ENCODE measurements at regions not wholly inside any gene's neighbourhood (a gene's known extent, or its start where the extent isn't known, plus 50 kb on each side); places are given as distances from the start of the nearest gene placed in this dataset.

DNA sequence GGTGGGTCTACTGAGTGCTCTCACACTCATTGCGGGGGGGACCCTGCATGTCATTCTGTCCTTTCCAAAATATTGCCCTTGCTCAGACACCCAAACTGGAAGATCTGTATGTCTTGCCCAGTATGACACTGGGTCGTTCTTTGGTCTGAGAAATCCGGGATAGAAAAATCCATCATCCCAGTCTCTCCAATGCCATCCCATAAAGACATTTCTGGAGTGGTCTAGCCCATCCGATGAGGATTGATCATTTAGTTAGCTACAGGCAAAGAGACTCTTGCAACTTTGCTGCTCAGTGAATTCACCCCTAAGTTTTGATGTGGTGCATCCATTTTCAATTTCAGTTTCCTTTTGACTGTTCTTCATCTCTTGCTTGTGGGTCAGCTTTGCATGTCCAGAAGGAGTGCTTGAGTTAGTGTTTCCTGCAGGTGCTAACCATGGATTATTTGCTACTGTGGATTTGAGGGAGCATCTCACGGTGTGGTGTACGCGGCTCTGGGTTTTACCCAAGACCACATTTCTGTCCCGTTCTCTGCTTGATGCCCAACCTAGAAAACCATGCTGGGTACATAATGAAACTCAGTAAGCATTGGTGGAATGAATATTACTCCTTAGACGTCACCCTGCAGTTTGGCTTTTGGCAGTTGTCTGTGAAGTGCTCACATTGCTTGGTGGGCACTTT, 247.0 kb upstream of the MKI67 start:
- no peak for DNase-seq (ENCODE audit: low read depth in 2 of 2)

GRCh38 chr10:128373831-128374230, 247.6 kb upstream of the MKI67 start:
- DNase-seq (ENCODE audit: low read depth in 2 of 2) = no peak

- DNase-seq (ENCODE audit: low read depth in 2 of 2) = no peak
Measured at GRCh38 chr10:128375171-128375570, 248.9 kb upstream of the MKI67 start.

DNA sequence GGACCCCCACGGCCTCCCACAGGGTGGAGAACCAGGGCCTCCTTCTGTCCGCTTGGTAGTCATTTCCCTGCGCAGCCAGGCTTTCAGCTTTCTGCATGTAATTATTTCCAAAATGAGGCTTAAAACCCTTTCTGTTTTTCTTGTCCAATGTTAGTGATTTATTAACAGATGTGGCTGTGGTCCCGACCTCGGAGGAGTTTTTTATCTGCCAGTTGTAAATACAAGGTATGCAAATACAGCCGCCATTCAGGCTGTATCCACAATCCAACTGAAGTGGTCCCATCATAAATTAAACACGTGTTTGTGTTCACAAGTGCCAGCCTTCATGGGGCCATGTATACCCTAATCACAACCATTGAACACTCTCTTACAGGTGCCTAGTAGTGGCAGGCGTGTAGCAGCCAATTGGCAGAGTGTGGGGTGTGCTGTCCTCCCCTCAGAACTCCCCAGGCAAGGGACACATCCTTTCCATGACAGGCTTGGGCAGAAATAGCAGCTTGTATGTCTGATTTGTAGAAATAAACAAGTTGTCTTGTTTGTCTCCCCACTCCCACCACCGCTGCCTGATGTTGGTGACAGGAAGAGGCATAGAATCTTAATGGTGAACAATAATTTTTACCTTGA, 251.3 kb upstream of the MKI67 start:
- DNase-seq (ENCODE audit: low read depth in 2 of 2) = no peak

- DNase-seq (ENCODE audit: low read depth in 2 of 2) = no peak
Measured at GRCh38 chr10:128377988-128378387, 251.8 kb upstream of the MKI67 start.

DNA sequence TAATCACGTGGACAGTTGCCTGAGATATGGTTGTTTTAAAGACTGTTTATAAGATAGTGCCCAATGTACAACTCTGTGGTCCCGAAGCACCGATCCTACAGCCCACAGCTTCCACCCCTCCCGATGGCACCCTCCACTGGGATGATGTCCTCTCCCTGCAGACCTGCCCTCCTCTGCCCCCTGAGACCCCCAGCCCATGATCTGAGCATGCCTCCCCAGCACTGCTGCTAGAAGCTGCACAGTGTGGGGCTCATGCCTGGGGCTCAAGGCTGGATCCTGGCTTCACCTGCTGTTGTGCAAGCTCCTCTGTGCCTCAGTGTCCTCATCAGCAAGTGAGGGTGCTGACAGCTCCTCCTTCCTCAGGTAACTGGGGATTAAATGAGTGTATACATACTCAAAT, 254.7 kb upstream of the MKI67 start:
- DNase-seq (ENCODE audit: low read depth in 2 of 2) = no peak

- no peak for DNase-seq (ENCODE audit: low read depth in 2 of 2)
Measured at GRCh38 chr10:128382225-128382624, 256.0 kb upstream of the MKI67 start.

GRCh38 chr10:128384831-128385230, 258.6 kb upstream of the MKI67 start:
- DNase-seq (ENCODE audit: low read depth in 2 of 2) = no peak

GRCh38 chr10:128386231-128386630, 260.0 kb upstream of the MKI67 start:
- DNase-seq (ENCODE audit: low read depth in 2 of 2) = no peak

GRCh38 chr10:128386816-128387604, 260.8 kb upstream of the MKI67 start:
- no peak for DNase-seq (ENCODE audit: low read depth in 2 of 2)

GRCh38 chr10:128390596-128390995, 264.4 kb upstream of the MKI67 start:
- no peak for DNase-seq (ENCODE audit: low read depth in 2 of 2)

GRCh38 chr10:128393546-128393945, 267.3 kb upstream of the MKI67 start:
- DNase-seq (ENCODE audit: low read depth in 2 of 2) = no peak

DNA sequence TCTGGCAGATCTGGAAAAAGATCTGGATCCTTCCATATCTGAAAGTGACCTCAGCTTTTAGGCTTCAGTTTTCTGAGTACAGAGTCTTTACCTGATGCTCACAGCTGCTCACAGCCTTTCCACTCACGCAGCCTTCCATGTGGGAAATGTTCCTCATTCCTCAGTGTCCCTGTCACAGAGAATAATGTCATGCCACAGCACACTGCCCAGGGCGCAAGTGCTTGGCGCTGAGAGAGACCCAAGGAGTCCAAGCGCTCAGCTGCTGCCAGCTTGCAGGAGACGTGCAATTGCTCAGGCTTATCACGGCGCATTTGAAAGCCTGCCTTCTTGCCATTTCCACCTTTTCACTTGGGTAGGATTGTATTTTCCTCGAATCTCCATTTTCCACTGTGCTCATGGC, 271.9 kb upstream of the MKI67 start:
- DNase-seq (ENCODE audit: low read depth in 2 of 2) = no peak

- DNase-seq (ENCODE audit: low read depth in 2 of 2) = no peak
Measured at GRCh38 chr10:128398999-128399398, 272.8 kb upstream of the MKI67 start.

DNA sequence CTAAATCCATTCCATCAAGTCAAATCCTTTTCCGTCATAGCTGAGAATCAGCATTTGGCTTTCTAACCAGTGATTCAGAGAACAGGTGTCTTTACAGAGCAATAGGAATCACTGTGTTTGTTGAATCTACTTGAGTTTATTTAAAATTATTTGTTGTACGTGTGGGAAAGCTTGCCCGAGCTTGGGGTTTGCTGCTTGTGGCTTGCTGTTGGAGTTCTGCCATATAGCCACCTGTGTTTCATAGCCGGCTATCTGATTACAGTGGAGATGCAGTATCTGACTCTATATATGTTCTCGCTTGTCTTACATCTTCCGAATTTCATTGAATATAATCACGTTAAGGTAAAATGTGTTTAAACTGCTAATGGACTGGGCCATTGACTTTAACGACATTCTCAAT, 274.3 kb upstream of the MKI67 start:
- no peak for DNase-seq (ENCODE audit: low read depth in 2 of 2)

DNA sequence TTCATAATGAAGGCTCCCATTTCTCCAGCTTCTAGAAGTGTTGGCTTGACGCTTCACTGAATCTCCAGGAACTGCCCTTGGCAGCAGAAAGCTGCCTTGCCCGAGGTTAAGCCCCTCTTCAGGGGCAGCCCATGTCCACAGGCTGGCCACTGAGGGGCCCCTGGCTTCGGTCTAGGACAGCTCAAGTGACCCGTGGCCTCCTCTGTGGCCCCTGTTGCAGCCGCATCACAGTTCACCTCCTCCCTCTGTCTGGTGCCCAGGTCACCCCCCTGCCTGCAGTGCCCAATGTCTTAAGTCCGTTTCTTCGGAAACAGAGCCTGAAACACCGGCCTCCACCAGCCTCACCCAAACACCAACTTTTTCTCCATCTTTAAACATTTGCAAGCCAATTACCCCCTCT, 279.2 kb upstream of the MKI67 start:
- DNase-seq (ENCODE audit: low read depth in 2 of 2) = no peak

DNA sequence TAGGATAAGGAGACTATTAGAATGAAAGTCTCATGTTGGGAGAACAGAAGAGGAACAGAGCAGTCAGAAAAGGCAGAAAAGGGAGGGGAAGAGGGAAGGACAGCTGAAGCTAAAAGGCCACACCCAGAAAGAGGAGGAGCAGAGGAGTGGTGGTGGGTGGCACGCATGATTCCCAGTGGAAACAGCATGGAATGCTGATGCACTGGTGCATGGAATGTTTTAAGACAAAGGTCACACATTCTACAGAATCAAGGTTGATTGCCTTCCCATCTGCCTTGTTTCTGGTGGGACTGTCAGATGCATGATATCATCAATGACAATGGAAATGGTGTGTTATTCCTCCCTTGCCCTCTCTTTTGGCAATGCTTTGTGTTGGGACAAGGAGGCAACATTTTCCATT, 285.4 kb upstream of the MKI67 start:
- DNase-seq (ENCODE audit: low read depth in 2 of 2) = no peak

- DNase-seq (ENCODE audit: low read depth in 2 of 2) = no peak
Measured at GRCh38 chr10:128414568-128414967, 288.3 kb upstream of the MKI67 start.

DNA sequence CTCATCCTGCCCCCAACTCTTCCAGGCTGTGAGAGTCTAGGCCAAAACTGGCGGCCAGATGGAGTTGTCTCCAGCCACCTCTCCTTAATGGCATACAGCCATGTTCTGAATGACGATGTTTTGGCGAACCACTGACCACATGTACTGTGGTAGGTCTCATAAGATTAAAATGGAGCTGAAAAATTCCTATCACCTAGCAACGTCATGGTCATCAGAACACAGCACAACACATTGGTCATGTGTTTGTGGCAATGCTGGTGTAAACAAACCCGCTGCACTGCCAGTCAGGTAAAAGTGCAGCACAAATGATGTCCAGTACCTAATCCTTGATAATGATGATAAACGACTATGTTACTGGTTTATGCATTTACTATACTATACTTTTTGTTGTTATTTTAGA, 290.0 kb upstream of the MKI67 start:
- no peak for DNase-seq (ENCODE audit: low read depth in 2 of 2)

- no peak for DNase-seq (ENCODE audit: low read depth in 2 of 2)
Measured at GRCh38 chr10:128417826-128418225, 291.6 kb upstream of the MKI67 start.

DNA sequence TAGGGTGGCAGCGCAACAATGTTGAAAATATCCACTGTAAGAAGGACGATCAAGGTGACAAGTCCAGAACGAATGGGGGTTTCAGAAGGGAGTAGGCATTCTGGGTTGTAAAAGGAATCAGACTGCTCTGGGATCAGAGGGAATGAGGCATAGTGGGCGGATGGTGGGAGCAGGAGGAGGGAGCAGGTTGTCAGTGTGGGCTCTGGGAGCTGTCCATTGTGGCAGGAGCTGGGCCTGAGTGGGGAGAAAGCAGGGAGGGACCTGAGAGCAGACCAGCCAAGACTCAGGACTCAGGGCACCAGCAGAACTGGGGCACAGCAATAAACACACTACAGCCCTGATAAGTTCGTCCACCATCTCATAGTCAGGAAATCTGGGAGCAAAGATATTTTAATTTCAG, 292.6 kb upstream of the MKI67 start:
- DNase-seq (ENCODE audit: low read depth in 2 of 2) = no peak

DNA sequence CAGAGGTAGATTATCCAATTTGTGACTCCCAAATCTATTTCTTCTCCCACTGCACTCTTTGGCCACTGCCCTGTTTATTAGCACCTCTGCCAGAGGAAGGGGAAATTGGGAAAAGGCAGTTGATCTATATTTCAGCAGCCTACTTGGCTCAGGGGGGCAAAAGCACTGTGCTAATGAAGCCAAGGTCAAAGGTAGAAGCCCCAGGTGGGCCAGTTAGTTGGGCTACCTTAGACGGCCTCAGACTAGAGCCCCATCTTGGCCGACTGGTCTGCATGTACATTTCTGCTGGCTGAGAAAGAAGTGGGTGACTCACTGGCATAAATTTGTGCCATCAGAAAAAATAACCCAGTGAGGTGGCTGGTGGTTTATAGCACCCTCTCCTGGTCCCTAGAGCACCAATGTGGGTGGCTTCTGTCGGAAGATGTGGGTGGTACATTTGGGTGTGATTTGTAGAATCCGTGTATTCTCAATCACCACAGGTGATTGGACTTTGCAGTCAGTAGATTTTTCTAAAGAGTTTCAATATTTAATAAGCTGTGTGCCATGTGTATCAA, 293.3 kb upstream of the MKI67 start:
- no peak for DNase-seq (ENCODE audit: low read depth in 2 of 2)

DNA sequence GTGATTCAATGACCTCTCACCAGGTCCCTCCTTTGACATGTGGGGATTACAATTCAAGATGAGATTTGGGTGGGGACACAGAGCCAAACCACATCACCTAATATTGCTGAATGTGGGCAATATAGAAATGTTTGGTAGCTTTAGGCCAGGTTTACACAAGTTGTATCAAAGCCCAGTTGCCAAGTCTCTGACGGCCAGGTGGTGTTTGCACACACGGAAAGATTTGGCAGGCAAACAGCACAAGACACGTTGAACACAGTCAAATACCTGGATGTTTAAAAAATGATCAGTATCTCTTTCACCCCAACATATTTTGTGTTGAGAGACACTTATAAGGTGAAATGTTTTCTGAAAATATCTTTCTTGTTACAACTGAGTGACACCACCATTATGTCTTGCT, 294.4 kb upstream of the MKI67 start:
- DNase-seq (ENCODE audit: low read depth in 2 of 2) = no peak

All from stimulated activated CD4-positive, alpha-beta T cell treated with anti-CD3 and anti-CD28 coated beads, Interleukin-1b, Interleukin-23, amount 100 ng/mL, for 4 hours (primary cell).